ENCODE measurements at regions not wholly inside any gene's neighbourhood (a gene's known extent, or its start where the extent isn't known, plus 50 kb on each side); places are given as distances from the start of the nearest gene placed in this dataset.

DNA sequence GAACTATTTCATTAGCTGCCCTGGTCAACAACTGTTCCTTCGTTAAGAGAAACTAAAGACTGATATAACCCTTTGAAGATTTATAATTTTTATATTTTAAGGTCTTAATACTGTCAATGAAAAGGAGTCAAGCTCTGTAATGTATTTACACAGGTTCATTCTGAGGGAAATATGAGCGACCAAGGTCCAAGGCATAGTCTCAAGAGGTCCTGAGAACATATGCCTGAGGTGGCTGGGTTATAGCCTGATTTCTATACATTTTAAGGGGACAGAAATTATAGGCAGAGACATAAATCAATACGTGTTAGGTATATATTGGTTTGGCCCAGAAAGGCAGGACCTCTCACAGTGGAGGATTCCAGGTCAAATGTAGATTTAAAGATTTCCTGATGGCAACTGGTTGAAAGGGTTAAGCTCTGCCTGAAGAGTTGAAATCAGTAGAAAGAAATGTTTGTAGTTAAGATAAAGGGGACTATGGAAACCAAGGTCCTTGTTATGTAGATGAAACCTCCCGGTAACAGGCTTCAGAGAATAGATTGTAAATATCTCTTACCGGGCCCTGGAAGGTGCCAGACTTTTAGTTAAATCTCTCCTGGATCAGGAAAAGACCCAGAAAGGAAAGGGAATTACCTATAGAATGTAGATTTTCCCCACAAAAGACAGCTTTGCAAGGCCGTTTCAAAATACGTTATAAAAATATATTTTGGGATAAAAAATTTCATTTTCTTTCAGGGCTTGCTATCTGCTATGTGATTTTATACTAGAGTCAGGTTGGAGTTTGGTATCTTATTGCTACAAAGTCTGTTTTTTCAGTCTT lies 107.3 kb upstream of the PRLR start:
- Mint-ChIP-seq H3K27me3 (no peaks in the 10 kb centered on the region), H3K4me1 (no peaks in the 10 kb centered on the region), H3K9me3 (no peaks in the 10 kb centered on the region), H3K4me3 (no peak overlapping the region), H3K27ac (no peak overlapping the region)
- no peak for ATAC-seq
- DNase-seq, result no peak

DNA sequence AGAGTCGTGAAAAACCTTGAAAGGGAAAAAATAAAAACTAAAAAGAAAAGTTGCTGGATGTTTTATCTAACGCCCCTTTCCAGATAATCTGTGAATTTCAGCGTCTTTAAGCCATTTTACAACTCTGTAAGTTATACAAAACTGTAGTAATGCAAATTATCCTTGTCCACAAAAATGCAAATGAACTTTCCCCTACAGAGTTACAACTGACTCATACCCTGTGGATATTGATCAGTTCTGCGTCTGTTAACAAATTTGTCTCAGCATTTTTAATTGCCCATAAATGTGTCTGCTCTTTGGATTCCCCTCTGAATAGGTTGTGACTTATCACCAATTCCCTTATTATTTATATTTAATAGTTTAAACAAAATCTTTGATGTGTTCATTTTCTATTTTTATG lies 105.9 kb upstream of the PRLR start:
- no peak for ATAC-seq
- no peak for DNase-seq
- H3K27me3 Mint-ChIP-seq, result no peaks in the 10 kb centered on the region
- no peaks in the 10 kb centered on the region for H3K4me1 Mint-ChIP-seq
- H3K27ac Mint-ChIP-seq, result no peak overlapping the region
- no peaks in the 10 kb centered on the region for H3K9me3 Mint-ChIP-seq
- H3K4me3 Mint-ChIP-seq, result no peak overlapping the region

DNA sequence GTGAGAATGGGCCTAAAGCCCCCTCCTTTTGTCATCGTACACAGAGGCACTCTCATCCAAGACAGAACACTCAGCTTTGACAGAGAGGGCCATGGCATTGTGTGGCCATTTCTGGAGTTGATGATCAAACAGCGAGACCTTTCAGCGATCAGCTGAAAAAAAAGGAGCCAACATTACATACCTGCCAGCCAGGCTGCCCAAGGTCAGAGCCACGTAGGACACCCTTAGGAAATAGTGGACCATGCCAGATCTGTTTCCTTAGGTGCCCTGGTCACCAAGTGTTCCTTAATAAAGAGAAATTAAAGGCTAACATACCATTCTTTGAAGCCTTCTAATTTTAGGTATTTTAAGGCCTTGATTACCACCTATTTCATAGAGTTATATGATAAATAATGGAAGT lies 105.5 kb upstream of the PRLR start:
- no peak overlapping the region for H3K4me3 Mint-ChIP-seq
- no peak for ATAC-seq
- H3K4me1 Mint-ChIP-seq, result no peaks in the 10 kb centered on the region
- H3K27ac Mint-ChIP-seq, result no peak overlapping the region
- no peak for DNase-seq
- no peaks in the 10 kb centered on the region for H3K27me3 Mint-ChIP-seq
- no peaks in the 10 kb centered on the region for H3K9me3 Mint-ChIP-seq

DNA sequence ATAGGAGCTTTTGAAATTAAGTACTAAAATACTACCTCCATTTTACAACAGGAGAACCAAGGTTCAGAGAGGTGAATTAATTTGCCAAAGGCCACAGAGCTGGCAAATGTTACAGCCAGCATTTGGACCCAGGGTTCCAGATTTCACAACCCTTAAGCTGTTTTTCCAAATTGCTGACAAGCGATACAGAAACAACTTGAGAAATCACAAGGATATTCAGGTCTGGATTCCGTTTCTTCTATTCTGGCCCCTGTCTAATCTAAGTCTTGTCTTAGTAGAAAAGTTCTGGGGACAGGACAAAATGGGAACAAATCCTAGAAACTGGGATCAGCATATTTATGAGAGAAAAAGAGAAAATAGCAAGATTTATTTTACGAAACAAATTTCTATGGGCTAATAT lies 103.1 kb upstream of the PRLR start:
- Mint-ChIP-seq H3K9me3 (no peaks in the 10 kb centered on the region), H3K27ac (no peak overlapping the region), H3K27me3 (no peaks in the 10 kb centered on the region), H3K4me3 (no peak overlapping the region), H3K4me1 (no peaks in the 10 kb centered on the region)
- DNase-seq, result no peak
- ATAC-seq, result no peak

DNA sequence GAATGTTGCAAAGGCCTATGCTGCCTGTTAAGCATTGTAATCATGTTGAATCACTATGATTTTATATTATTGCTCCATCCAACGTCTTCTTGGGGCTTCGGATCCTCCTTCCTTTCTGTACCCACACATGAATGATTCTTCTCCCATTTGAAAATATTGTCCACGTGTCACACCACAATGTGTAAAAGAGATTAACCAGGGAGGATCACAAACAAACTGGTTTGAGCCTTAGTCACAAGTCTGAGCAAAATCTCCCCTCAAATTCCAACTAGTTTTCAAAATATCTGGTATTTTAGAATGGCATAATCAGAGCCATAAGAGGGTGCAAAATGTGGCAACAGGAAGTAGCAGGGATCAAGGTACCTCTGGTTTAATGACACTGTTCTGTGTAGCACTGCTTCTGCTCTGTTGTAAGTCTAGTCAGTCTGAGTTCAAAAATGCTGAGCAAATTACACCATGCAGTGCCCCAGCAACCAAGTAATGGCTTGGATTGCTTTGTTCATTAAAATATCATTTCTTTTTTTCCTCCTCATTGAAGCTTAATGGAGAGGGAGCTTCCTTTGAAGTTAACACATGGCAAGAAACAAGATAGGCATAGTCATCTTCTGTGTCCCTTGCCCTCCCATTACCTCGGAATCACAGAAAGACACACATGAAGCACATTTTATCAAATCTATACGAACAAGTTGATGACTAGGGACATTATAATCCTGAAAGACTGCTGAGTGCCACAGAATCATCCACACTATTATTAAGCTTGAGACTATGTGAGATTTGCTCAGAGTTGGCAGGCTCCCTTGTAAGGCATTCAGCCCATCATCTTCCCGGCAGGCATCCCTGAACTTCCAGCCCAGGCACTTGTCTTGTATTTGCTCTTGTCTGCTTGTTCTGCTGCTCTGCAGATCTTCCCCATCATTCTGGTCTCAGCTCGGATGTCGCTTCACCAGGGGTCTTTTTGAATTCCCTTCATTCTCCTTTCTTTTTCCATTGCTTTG lies 102.0 kb upstream of the PRLR start:
- peaks cover 1 to 4% of the 10 kb centered on the region in 2 donors for H3K9me3 Mint-ChIP-seq
- ATAC-seq (no peak), DNase-seq (no peak)
- H3K27ac Mint-ChIP-seq, result no peak overlapping the region
- no peaks in the 10 kb centered on the region for H3K4me1 Mint-ChIP-seq
- no peak overlapping the region for H3K4me3 Mint-ChIP-seq
- peaks cover 4% of the 10 kb centered on the region for H3K27me3 Mint-ChIP-seq

DNA sequence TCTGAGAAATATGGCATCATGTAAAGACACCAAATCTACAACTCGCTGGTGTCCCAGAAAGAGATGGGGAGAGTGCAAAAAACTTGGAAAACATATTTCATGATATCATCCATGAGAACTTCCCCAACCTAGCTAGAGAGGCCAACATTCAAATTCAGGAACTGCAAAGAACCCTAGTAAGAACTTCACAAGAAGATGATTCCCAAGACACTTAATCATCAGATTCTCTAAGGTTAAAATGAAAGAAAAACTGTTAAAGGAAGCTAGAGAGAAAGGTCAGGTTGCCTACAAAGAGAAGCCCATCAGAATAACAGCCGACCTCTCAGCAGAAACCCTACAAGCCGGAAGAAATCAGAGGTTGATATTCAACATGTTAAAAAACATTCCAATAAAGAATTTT lies 95.5 kb upstream of the PRLR start:
- Mint-ChIP-seq H3K9me3 (peaks cover 9 to 18% of the 10 kb centered on the region in 2 donors), H3K27me3 (peaks cover 48% of the 10 kb centered on the region), H3K4me1 (no peaks in the 10 kb centered on the region), H3K4me3 (no peak overlapping the region), H3K27ac (peak overlapping the region in 1 of 2 donors; percentile 54)
- DNase-seq (no peak), ATAC-seq (no peak)

DNA sequence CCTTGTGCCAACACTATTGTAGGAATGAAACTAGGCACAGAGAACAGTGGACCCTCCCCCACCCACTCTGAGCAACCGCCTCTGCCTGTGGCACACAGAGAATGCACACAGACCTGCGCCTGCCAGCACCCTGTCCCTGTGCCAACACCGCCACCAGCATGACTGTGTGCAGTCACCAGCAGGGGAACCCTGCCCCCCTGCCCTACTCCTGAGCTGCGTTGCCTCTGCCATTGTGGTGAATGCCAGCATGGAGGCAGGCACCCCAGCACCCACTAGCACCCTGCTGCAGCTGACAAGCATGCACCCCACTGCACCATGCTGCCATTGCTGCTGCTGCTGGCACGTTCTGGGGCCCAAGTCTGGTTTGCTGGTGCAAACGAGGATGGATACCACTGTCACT lies 94.4 kb upstream of the PRLR start:
- Mint-ChIP-seq H3K4me1 (peaks cover 11% of the 10 kb centered on the region), H3K4me3 (no peak overlapping the region), H3K27me3 (peaks cover 48% of the 10 kb centered on the region), H3K27ac (no peak overlapping the region), H3K9me3 (peaks cover 9 to 18% of the 10 kb centered on the region in 2 donors)
- DNase-seq (no peak), ATAC-seq (no peak)

DNA sequence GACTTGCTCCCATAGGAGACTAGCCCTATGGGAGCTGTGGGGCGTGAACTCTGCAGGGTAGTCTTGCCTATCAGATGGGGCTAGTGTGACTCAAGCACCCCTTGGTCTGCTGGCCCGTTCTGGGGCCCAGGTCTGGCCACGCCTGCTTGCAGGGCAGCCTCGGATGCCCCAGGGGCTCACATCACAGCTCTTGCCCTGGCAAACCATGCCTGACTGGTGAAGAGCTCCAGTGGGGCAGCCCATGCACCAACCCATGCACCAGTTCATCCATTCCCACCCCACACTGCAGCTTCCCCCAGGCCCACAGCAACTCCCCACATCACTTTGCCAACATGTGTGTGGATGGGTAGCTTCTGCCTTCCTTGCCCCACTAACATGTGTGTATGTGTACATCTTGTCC lies 93.9 kb upstream of the PRLR start:
- ATAC-seq, result no peak
- H3K4me3 Mint-ChIP-seq, result no peak overlapping the region

DNA sequence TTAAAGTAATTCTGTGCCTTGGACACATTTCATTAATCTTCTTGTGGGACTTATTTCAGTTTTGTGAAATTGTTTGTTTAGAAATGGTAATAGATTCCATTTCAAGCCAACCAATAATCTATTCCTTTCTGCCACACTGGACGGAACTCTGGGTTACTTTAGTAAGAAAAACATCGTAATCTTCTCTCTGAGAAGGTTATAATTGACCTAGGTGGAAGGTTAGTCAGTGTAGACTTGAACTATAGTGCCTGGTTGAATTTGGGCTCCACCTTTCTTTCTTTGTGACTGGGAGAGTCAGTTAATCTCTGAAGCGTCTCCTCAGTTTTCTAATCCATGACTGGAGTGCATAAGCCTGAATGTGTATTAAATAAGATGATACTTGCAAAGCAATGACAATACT lies 89.7 kb upstream of the PRLR start:
- H3K27me3 Mint-ChIP-seq, result peaks cover 23% of the 10 kb centered on the region
- peak; percentile 64 for ATAC-seq
- peaks cover 40% of the 10 kb centered on the region for H3K4me1 Mint-ChIP-seq
- peaks cover 8 to 18% of the 10 kb centered on the region in 2 donors for H3K9me3 Mint-ChIP-seq
- peak overlapping the region; percentile 6 to 53 for H3K4me3 Mint-ChIP-seq
- H3K27ac Mint-ChIP-seq, result peak overlapping the region; percentile 59 to 61
- DNase-seq, result no peak

More for the DNA sequence above, 93.9 kb upstream of the PRLR start:
- no peak for DNase-seq
- peaks cover 48% of the 10 kb centered on the region for H3K27me3 Mint-ChIP-seq
- no peak overlapping the region for H3K27ac Mint-ChIP-seq
- peaks cover 13% of the 10 kb centered on the region for H3K4me1 Mint-ChIP-seq
- peaks cover 9 to 18% of the 10 kb centered on the region in 2 donors for H3K9me3 Mint-ChIP-seq

DNA sequence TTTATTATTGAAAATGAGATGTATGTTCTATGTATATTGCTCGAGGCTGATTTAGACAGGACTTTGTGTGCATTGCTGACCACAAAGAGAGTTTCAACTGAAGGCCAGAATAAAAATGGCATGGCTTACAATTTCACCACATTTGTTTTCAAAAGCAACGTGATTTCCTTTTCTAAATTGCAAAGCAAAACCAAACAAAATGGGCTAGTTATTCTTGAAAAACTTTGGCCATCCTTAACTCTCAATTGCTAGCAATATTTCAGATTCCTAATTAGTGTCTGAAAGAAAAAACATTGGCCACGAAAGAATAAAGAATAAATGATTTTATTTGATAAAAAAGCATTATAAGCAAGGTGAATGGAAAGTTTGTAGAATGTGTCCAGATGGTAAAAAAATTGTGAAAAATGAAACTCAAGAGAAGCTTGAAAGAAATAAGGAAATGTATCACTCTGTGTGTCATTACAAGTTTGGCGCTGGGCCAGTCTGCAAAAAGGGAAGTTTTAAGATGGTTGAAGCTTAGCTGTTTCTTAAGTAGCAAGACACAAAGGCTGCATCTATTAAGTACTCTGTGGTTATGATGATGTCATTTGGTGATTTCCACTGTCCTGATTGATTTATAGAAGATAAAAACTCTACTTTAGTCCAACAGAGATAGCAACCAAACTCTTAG lies 89.2 kb upstream of the PRLR start:
- Mint-ChIP-seq H3K4me3 (peak overlapping the region in 1 of 2 donors; percentile 45), H3K4me1 (peaks cover 40% of the 10 kb centered on the region), H3K27ac (peak overlapping the region; percentile 74 to 78), H3K9me3 (peaks cover 8 to 12% of the 10 kb centered on the region in 2 donors), H3K27me3 (peaks cover 18% of the 10 kb centered on the region)
- ATAC-seq, result peak; percentile 91
- peak; percentile 76 to 92 for DNase-seq

DNA sequence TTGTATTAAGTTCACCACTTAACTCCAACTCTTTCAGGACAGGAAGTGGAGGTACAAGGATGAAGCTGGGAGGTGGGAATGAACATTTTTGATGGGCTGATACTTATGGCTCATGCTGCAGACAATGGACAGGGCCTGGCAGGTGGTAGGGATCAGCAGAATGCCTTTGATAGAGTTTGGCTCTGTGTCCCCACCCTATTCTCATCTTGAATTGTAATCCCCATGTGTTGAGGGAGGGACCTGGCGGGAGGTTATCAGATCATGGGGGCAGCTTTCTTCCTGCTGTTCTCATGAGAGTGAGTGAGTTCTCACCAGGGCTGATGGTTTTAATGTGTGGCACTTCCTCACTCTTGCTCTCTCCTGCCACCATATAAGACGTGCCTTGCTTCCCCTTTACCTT lies 87.3 kb upstream of the PRLR start:
- Mint-ChIP-seq H3K9me3 (peaks cover 8 to 10% of the 10 kb centered on the region in 2 donors), H3K27me3 (peaks cover 10% of the 10 kb centered on the region), H3K27ac (peak overlapping the region in 1 of 2 donors; percentile 86), H3K4me3 (no peak overlapping the region), H3K4me1 (peaks cover 40% of the 10 kb centered on the region)
- DNase-seq (no peak), ATAC-seq (no peak)

DNA sequence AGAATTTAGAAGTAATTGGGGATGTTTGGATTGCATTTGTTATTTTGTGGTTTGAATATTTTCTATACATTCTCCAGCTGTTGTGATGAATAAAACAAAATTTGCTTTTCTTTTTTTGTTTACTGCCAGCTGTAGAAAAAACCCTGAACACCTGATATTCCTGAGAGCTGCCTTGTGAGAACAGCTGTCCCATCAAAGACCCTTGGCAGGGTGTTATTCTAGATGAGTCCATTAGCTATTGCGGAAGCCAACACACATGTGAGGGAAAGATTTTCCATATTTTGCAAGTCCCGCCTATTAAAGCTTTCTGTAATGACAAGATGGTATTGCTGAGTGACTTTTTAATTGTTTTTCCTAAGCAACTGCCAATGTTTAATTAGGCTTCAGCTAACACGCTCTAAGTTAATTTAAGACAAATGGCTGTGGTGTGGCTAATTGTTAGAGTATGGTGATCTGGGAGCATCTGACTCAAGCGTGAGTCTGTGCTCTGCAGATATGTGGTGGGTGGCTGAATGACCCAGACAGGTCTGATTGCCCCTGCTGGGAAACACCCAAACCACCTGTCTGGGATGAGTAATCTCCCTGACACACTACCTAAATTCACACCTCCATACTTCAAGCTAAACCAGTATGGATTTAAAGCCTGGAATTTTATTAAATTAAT lies 86.5 kb upstream of the PRLR start:
- Mint-ChIP-seq H3K27ac (peak overlapping the region in 1 of 2 donors; percentile 31), H3K9me3 (peaks cover 8 to 10% of the 10 kb centered on the region in 2 donors), H3K4me1 (peaks cover 40% of the 10 kb centered on the region), H3K27me3 (peaks cover 7% of the 10 kb centered on the region), H3K4me3 (no peak overlapping the region)
- peak; percentile 82 for ATAC-seq
- peak in 1 of 2 donors; percentile 61 for DNase-seq

DNA sequence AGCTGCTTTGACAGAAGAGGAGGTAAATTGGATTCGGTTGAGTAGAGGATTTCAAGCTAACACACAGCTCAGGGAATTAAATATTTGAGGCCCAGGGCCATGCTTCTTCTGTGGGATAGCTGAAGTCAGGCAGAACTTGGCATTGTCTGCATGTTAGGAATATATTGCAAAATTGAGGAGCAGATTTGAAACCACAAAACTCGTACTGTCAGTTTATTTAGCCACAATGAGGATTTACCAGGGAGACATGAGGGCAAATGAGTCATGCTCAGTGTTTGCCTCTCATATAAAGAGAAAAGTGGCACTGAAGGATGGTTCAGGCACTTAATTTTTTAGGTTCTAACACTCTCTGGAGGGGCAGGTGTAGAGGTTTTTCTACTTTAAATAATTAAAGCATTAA lies 83.0 kb upstream of the PRLR start:
- Mint-ChIP-seq H3K9me3 (peaks cover 6 to 8% of the 10 kb centered on the region in 2 donors), H3K4me3 (no peak overlapping the region), H3K27ac (no peak overlapping the region), H3K4me1 (peaks cover 28% of the 10 kb centered on the region), H3K27me3 (peaks cover 30% of the 10 kb centered on the region)
- DNase-seq, result no peak
- ATAC-seq, result no peak

DNA sequence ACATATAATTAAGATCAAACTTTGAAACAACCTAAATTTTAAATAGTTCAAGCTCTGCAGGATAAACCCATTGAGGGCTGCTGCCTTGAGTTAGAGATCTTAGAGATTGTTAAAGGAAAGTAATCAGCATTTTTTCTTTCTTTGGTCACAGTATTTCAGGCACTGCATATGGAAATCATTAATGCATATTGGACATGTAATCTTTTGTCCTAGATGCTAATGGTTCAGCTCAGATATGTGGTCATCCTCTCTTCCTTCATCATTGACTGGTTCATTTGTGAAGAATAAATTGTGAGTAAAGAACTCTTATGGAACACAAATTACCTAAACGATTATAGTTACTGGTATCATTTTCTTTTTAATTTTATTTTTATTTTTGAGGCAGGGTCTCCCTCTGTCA lies 82.0 kb upstream of the PRLR start:
- H3K4me3 Mint-ChIP-seq, result no peak overlapping the region
- peaks cover 19% of the 10 kb centered on the region for H3K4me1 Mint-ChIP-seq

More for the DNA sequence above, 82.0 kb upstream of the PRLR start:
- Mint-ChIP-seq H3K9me3 (no peaks in the 10 kb centered on the region), H3K27me3 (peaks cover 39% of the 10 kb centered on the region), H3K27ac (no peak overlapping the region)
- no peak for DNase-seq
- no peak for ATAC-seq
